ENCODE measurements at regions not wholly inside any gene's neighbourhood (a gene's known extent, or its start where the extent isn't known, plus 50 kb on each side); places are given as distances from the start of the nearest gene placed in this dataset.

- H3K27ac ChIP-seq, result no peak overlapping the region
- intact Hi-C loops (cut with DNase I), result no loop called here
- H3K9me3 ChIP-seq, result no peaks in the 10 kb centered on the region
- H3K27me3 ChIP-seq, result no peaks in the 10 kb centered on the region
- no peaks in the 10 kb centered on the region for H3K36me3 ChIP-seq
- DNase-seq, result no peak
- H3K4me3 ChIP-seq (replicated peaks in 1 of 3), result no peak overlapping the region
- TF ChIP-seq CTCF (IDR thresholded peaks at IDR 0.05) (no peak), POLR2A (IDR thresholded peaks at IDR 0.05) (no peak)
- no peaks in the 10 kb centered on the region for H3K4me1 ChIP-seq
- 91 to 94% methylated on average over 9 of the region's 9 CpGs for WGBS, 2 donors
Observed at GRCh38 chr18:4510160-4510559, 55.1 kb upstream of the DLGAP1 start.
